Natural killer cell (primary cell): ENCODE measurements at regions not wholly inside any gene's neighbourhood (a gene's known extent, or its start where the extent isn't known, plus 50 kb on each side); places are given as distances from the start of the nearest gene placed in this dataset.

Experiments used
- ATAC-seq, 3 donors: fragments of 150-1000 bp in 2 of 3; fragments of 200-7000 bp in 1 of 3; cut with Tn5 transposase; 1 replicate in 1 of 3; 2 replicates in 2 of 3; pipeline ENCODE4 v1.10.0; 2021; ENCODE audit warnings: mild to moderate bottlenecking in 2 of 3, moderate library complexity in 2 of 3
- DNase-seq, 2 donors: peaks; one replicate each; pipeline versions ENCODE4 v3.0.0 to v3.0.0-alpha.2; 2013 to 2021; ENCODE audit warnings: mixed read lengths in 1 of 2
- H3K27ac ChIP-seq: one replicate; pipeline ENCODE4 v1.5.1; 2013; ENCODE audit warnings: mild to moderate bottlenecking, low read length
- H3K27me3 ChIP-seq: one replicate; pipeline ENCODE4 v1.6.1; 2013; ENCODE audit warnings: low read length; ENCODE audit not compliant: control insufficient read depth, insufficient read depth
- H3K36me3 ChIP-seq: one replicate; pipeline ENCODE4 v1.6.1; 2013; ENCODE audit warnings: low read length; ENCODE audit not compliant: control insufficient read depth, insufficient read depth
- H3K4me1 ChIP-seq: one replicate; pipeline ENCODE4 v1.6.1; 2013; ENCODE audit warnings: low read length; ENCODE audit not compliant: control insufficient read depth, insufficient read depth
- H3K4me3 ChIP-seq: one replicate; pipeline ENCODE4 v1.5.1; 2013; ENCODE audit warnings: low read length
- H3K9me3 ChIP-seq: one replicate; pipeline ENCODE4 v1.6.1; 2013; ENCODE audit warnings: low read length; ENCODE audit not compliant: control insufficient read depth, insufficient read depth
- H3K27ac Mint-ChIP-seq, 2 donors: one replicate each; pipeline ENCODE4 v1.8.0; 2022; ENCODE audit warnings: mild to moderate bottlenecking in 2 of 2, mixed read lengths in 2 of 2, moderate library complexity in 1 of 2
- H3K27me3 Mint-ChIP-seq, 2 donors: one replicate each; pipeline ENCODE4 v1.8.0; 2022; ENCODE audit warnings: low read depth in 2 of 2, mixed read lengths in 2 of 2
- H3K36me3 Mint-ChIP-seq: one replicate; pipeline ENCODE4 v1.8.0; 2022; ENCODE audit warnings: mixed read lengths
- H3K4me1 Mint-ChIP-seq, 2 donors: one replicate each; pipeline ENCODE4 v1.8.0; 2022; ENCODE audit warnings: mixed read lengths in 2 of 2
- H3K4me3 Mint-ChIP-seq: one replicate; pipeline ENCODE4 v1.8.0; 2022; ENCODE audit warnings: mild to moderate bottlenecking, moderate library complexity, mixed read lengths
- H3K9me3 Mint-ChIP-seq, 2 donors: one replicate each; pipeline ENCODE4 v1.8.0; 2022; ENCODE audit warnings: mixed read lengths in 2 of 2
- WGBS: methylation state at CpG from one replicate; pipeline ENCODE4 v1.1.7; 2013; ENCODE audit warnings: missing lambda C conversion rate; ENCODE audit not compliant: insufficient coverage; 5-methylcytosine and 5-hydroxymethylcytosine counted together
- intact Hi-C: fragments of 100-400 bp; cut with micrococcal nuclease; formaldehyde crosslinking; loops from one replicate; pipeline ENCODE4 v1.14.2; 2022
- TF ChIP-seq, protein P1 (sequence below): fragments of 200-600 bp; IDR thresholded peaks from one replicate; pipeline ENCODE4 v1.8.0; 2022; ENCODE audit warnings: antibody characterized with exemption

GRCh38 chr12:124147575-124147974 lies 147.3 kb upstream of the RFLNA start:
- Histone ChIP-seq H3K27me3 (no peaks in the 10 kb centered on the region), H3K9me3 (peaks cover 2% of the 10 kb centered on the region), H3K36me3 (no peaks in the 10 kb centered on the region), H3K4me3 (no peak overlapping the region), H3K4me1 (no peaks in the 10 kb centered on the region), H3K27ac (no peak overlapping the region)
- intact Hi-C loops = loop anchor here (5.0 kb wide), 1 partner anchor 50 kb away; no protein-coding TSS in a partner anchor
- Mint-ChIP-seq H3K9me3 (no peaks in the 10 kb centered on the region), H3K27ac (no peak overlapping the region), H3K4me1 (no peaks in the 10 kb centered on the region), H3K27me3 (peaks cover 14 to 26% of the 10 kb centered on the region in 2 donors), H3K4me3 (no peak overlapping the region), H3K36me3 (no peaks in the 10 kb centered on the region)
- DNase-seq (no peak), ATAC-seq (no peak)
- WGBS = 30% methylated on average over 6 of the region's 6 CpGs
- TF ChIP-seq, protein P1, sequence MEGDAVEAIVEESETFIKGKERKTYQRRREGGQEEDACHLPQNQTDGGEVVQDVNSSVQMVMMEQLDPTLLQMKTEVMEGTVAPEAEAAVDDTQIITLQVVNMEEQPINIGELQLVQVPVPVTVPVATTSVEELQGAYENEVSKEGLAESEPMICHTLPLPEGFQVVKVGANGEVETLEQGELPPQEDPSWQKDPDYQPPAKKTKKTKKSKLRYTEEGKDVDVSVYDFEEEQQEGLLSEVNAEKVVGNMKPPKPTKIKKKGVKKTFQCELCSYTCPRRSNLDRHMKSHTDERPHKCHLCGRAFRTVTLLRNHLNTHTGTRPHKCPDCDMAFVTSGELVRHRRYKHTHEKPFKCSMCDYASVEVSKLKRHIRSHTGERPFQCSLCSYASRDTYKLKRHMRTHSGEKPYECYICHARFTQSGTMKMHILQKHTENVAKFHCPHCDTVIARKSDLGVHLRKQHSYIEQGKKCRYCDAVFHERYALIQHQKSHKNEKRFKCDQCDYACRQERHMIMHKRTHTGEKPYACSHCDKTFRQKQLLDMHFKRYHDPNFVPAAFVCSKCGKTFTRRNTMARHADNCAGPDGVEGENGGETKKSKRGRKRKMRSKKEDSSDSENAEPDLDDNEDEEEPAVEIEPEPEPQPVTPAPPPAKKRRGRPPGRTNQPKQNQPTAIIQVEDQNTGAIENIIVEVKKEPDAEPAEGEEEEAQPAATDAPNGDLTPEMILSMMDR = no peak

- no peaks in the 10 kb centered on the region for H3K9me3 Mint-ChIP-seq
- TF ChIP-seq, protein P1 = no peak
- Histone ChIP-seq H3K9me3 (no peaks in the 10 kb centered on the region), H3K36me3 (no peaks in the 10 kb centered on the region), H3K4me3 (no peak overlapping the region), H3K4me1 (no peaks in the 10 kb centered on the region), H3K27me3 (no peaks in the 10 kb centered on the region), H3K27ac (no peak overlapping the region)
- ATAC-seq (no peak), DNase-seq (no peak)
- intact Hi-C loops = loop anchor here (5.0 kb wide), 1 partner anchor 49 kb away; no protein-coding TSS in a partner anchor
- no peak overlapping the region for H3K27ac Mint-ChIP-seq
- 86% methylated on average over 13 of the region's 13 CpGs for WGBS
- no peaks in the 10 kb centered on the region for H3K4me1 Mint-ChIP-seq
- H3K36me3 Mint-ChIP-seq = no peaks in the 10 kb centered on the region
- peaks cover 14 to 22% of the 10 kb centered on the region in 2 donors for H3K27me3 Mint-ChIP-seq
- H3K4me3 Mint-ChIP-seq = no peak overlapping the region
These were observed 146.2 kb upstream of the RFLNA start for GRCh38 chr12:124148481-124149273.

DNA sequence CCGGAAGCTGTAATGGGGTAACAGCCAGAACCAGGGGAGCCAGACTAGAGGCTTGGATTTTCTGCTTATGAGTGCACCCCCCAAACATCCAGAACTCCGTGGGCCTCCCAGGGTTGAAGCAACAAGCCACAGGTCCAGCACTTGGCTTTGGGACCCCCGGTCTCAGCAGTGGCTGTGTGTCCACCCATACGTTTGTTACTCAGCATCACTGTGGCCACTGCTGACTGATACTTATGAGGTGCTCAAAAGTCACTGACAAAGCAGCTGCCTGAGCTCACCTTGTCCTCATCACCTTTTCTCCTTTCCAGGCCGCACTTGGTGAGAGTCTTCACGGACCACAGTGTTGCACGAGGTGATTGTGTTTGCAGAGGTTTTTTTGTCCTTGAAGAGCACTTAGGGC lies 145.6 kb upstream of the RFLNA start:
- no peak overlapping the region for H3K27ac ChIP-seq
- 89% methylated on average over 6 of the region's 7 CpGs for WGBS
- no peaks in the 10 kb centered on the region for H3K4me1 Mint-ChIP-seq
- intact Hi-C loops = loop anchor here (5.0 kb wide), 1 partner anchor 48 kb away; no protein-coding TSS in a partner anchor
- H3K27me3 ChIP-seq = no peaks in the 10 kb centered on the region
- no peaks in the 10 kb centered on the region for H3K36me3 ChIP-seq
- DNase-seq = no peak
- H3K4me1 ChIP-seq = no peaks in the 10 kb centered on the region
- ATAC-seq = no peak
- TF ChIP-seq, protein P1 = no peak
- no peak overlapping the region for H3K4me3 Mint-ChIP-seq
- H3K9me3 ChIP-seq = no peaks in the 10 kb centered on the region
- H3K9me3 Mint-ChIP-seq = no peaks in the 10 kb centered on the region
- no peaks in the 10 kb centered on the region for H3K36me3 Mint-ChIP-seq
- no peak overlapping the region for H3K4me3 ChIP-seq
- no peak overlapping the region for H3K27ac Mint-ChIP-seq
- peaks cover 11 to 19% of the 10 kb centered on the region in 2 donors for H3K27me3 Mint-ChIP-seq

GRCh38 chr12:124150168-124150567 lies 144.7 kb upstream of the RFLNA start:
- ATAC-seq = no peak
- Histone ChIP-seq H3K27me3 (no peaks in the 10 kb centered on the region), H3K4me1 (no peaks in the 10 kb centered on the region), H3K9me3 (no peaks in the 10 kb centered on the region), H3K4me3 (no peak overlapping the region), H3K27ac (no peak overlapping the region), H3K36me3 (no peaks in the 10 kb centered on the region)
- intact Hi-C loops = no loop called here
- Mint-ChIP-seq H3K4me3 (no peak overlapping the region), H3K27ac (no peak overlapping the region), H3K9me3 (no peaks in the 10 kb centered on the region), H3K4me1 (no peaks in the 10 kb centered on the region), H3K27me3 (peaks cover 7 to 12% of the 10 kb centered on the region in 2 donors), H3K36me3 (no peaks in the 10 kb centered on the region)
- TF ChIP-seq, protein P1 = no peak
- no peak for DNase-seq
- 82% methylated on average over 5 of the region's 5 CpGs for whole genome bisulfite sequencing
